ENCODE measurements at regions not wholly inside any gene's neighbourhood (a gene's known extent, or its start where the extent isn't known, plus 50 kb on each side); places are given as distances from the start of the nearest gene placed in this dataset.

DNA sequence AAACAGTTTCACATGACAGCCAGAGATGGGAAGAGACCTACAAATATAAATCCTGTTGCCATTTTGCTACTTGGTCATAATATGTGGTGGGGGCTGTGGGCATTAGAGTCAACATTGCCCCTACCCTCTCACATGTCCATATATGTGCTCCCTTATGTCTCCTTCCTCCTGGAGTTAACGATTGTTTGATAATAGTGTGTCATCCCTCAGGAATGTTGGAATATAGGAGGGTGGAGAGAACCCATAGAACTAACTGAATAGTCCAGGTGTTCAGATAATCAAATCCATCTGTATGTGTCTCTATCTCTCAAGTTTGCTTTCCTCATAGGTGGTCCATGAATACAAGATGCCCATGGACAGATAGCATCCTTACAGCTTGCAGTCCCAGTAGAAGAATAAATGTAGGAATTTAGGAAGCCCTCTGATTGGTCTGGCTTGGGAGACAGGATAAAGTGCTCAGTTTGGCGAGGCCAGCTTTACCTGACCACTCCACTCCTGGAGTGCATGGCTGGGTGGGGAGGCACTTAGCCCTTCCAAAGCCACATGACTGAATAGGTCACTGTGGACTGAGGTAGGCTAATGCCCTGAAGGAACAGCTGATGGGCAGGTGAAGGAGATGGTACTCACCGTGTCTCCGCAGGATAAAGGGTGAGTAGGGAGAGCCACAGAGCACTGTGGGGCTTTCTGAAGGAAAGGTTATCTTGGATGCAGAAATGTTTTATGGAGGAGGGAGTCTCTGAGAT, 166.9 kb downstream of the CDCA7 start:
- TF ChIP-seq, protein P1, sequence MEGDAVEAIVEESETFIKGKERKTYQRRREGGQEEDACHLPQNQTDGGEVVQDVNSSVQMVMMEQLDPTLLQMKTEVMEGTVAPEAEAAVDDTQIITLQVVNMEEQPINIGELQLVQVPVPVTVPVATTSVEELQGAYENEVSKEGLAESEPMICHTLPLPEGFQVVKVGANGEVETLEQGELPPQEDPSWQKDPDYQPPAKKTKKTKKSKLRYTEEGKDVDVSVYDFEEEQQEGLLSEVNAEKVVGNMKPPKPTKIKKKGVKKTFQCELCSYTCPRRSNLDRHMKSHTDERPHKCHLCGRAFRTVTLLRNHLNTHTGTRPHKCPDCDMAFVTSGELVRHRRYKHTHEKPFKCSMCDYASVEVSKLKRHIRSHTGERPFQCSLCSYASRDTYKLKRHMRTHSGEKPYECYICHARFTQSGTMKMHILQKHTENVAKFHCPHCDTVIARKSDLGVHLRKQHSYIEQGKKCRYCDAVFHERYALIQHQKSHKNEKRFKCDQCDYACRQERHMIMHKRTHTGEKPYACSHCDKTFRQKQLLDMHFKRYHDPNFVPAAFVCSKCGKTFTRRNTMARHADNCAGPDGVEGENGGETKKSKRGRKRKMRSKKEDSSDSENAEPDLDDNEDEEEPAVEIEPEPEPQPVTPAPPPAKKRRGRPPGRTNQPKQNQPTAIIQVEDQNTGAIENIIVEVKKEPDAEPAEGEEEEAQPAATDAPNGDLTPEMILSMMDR (IDR thresholded peaks at IDR 0.05) = no peak
- no peak for TF ChIP-seq ZFX (IDR thresholded peaks at IDR 0.05; ENCODE audit: borderline replicate concordance)
- no peak overlapping the region for H3K27ac ChIP-seq

- no peak overlapping the region for H3K27ac ChIP-seq
- TF ChIP-seq, protein P1 (IDR thresholded peaks at IDR 0.05) = no peak
- no peak for TF ChIP-seq ZFX (IDR thresholded peaks at IDR 0.05; ENCODE audit: borderline replicate concordance)
These were observed 168.8 kb downstream of the CDCA7 start for GRCh38 chr2:173523497-173523896.

DNA sequence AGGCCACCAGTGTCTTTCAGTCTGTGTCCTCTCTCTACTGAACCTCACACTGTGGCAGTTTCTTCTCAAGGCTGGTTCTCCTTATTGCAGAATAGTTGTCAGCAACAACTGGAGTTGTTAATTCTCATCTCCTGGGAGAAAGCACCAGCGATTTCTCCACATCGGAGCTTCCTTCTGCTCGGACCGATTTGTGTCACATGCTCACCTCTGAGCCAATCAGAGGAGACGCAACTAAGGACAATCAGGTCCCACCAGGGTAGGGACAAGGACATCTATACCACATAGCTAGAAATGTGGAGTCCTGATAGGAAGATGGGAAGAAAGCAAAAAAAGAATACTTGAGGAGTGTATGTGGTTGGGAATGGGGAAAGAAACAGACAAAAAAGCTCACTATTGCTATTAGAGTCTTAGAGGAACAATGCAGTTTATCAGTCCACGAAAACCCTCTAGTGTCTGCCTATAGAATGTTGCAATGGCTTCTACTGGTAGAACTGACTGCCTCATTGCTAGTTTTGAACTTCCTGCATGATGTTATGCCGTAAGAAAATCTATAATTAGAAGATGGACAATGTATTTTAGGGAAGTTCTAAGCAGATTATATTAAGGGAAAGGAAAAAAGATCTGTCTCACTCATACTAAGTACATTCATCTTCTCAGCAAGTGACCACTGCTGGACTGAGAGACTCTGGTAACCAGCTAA, 169.7 kb downstream of the CDCA7 start:
- H3K27ac ChIP-seq = no peak overlapping the region
- TF ChIP-seq, protein P1 (IDR thresholded peaks at IDR 0.05) = no peak
- TF ChIP-seq ZFX (IDR thresholded peaks at IDR 0.05; ENCODE audit: borderline replicate concordance) = no peak

GRCh38 chr2:173532732-173533531, 178.3 kb downstream of the CDCA7 start:
- peak overlapping the region; percentile 51 for H3K27ac ChIP-seq

DNA sequence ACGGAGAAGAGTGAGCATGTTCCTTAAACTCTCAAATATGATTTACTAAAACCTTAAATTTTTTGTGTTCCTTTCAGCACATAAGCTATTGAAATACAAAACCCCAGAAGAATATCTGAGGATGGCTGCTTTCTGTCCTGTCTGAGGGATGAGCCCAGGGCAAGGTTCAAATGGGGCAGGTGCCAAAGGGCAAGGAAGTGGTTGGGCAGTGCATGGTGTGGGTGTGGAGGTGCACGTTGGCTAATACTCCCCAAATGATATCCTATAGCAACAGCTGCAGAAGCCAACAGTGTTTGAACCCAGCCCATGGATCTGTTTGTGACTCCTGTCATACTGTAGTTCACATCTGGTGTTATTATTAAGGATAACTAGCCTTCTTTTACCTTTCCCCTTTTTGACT, 183.0 kb downstream of the CDCA7 start:
- no peak overlapping the region for H3K27ac ChIP-seq
- TF ChIP-seq, protein P1 (IDR thresholded peaks at IDR 0.05) = no peak
- TF ChIP-seq ZFX (IDR thresholded peaks at IDR 0.05; ENCODE audit: borderline replicate concordance) = no peak

DNA sequence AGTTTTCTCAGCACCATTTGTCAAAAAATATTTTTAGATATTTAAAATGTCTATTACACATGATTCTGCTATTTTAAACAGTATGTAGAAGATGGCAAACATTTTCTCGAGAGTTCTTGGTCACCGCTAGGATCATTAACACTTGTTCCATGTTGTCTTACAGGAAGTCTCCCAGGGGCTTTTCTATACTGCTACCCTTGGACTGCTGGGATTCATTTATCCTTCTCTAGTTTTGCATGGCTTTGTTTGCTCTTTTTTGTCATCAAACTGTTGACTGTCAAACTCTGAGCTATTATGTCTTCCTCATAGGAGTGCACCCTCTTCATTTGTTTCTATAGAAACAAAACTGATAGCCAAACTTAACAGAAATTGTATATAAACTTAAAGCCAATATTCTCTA, 184.9 kb downstream of the CDCA7 start:
- no peak overlapping the region for H3K27ac ChIP-seq
- no peak for TF ChIP-seq ZFX (IDR thresholded peaks at IDR 0.05; ENCODE audit: borderline replicate concordance)
- TF ChIP-seq, protein P1 (IDR thresholded peaks at IDR 0.05) = no peak

DNA sequence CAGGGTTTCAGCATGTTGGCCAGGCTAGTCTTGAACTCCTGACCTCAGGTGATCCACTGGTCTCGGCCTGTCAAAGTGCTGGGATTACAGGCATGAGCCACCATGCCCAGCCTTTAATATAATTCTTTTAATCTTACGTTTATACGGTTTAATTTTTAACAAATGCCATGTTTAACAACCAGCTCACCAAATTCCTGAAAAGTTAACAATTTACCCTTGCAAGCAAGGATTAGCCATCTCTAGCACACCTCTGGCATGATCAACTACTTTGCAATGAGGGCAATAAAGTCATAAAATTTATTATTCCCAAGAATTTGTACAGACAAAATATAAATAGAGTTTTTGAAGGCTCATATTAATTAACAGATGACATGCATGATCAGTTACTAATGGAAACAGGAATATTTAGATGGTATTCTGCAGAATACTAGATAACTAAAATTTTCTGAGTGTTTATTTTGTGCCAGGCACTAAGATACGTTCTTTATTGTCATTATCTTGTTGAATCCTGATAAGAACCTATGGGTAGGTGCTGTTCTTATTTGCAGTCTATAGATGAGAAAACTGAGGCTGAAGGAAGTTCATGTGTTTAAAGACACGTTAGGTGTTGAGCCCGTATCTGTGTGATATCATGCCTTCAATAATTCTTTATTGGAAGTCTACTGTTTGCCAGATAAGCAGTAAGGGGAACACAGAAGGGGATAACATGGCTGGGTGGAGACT, 190.1 kb downstream of the CDCA7 start:
- no peak overlapping the region for H3K27ac ChIP-seq
- TF ChIP-seq ZFX (IDR thresholded peaks at IDR 0.05; ENCODE audit: borderline replicate concordance) = no peak
- TF ChIP-seq, protein P1 (IDR thresholded peaks at IDR 0.05) = no peak
